ENCODE measurements at regions not wholly inside any gene's neighbourhood (a gene's known extent, or its start where the extent isn't known, plus 50 kb on each side); places are given as distances from the start of the nearest gene placed in this dataset.

DNA sequence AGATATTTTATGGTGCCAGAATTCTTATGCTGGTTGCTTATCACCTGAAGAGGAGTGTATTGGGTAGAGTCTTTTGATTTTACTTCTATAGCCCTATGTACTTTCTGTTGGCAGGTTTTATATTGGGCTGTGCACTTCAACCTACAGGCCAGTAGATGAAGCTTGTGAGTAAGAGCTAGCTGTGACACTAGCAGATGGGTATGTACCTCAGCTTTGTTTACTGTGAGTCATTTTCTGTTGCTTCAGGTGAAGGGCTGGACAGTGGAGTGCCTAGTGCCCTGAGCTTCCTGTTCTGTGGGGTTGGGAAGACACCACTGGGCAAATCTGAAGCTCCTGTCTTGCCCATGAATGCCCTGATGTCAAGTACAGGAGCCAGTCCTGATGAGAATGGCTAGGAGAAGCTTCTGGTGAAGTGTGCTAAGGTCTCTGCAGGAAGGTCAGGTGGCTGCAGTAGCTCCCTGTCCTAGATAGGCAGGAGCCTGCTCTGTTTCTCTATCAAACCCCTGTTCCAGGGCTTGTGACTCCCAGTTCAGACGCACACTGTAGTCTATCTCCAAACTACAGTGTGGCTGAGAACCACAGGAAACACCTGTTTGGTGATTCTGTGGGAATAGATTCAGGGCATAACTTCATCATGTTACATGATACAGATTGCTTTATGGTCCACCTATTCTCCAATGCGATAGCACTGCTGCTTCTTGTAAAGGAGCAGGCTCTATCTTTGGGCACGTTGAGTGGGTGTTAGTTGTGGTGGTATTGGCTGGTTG is 755.7 kb downstream of the KCNA4 start:
- H3K9me3 ChIP-seq (ENCODE audit: control extremely low read depth in 1 of 3, control insufficient read depth in 2 of 3, insufficient read depth in 1 of 3, low read length in 2 of 3): peaks cover 0 to 4% (median 0%) of the 10 kb centered on the region in 3 donors
- no peaks in the 10 kb centered on the region for H3K27me3 ChIP-seq (replicated peaks in 1 of 4; ENCODE audit: control extremely low read depth in 1 of 4, control insufficient read depth in 3 of 4, insufficient read depth in 4 of 4, low read length in 3 of 4)
- H3K9me3 Mint-ChIP-seq (ENCODE audit: insufficient read depth): peaks cover 14% of the 10 kb centered on the region
- H3K27ac Mint-ChIP-seq: no peak overlapping the region
- ATAC-seq (ENCODE audit: low read depth): no peak
- CTCF ChIA-PET: no interaction called here
- no peak overlapping the region for H2AFZ ChIP-seq (ENCODE audit: insufficient read depth, low read depth, low read length, poor library complexity, severe bottlenecking)
- H3K4me3 Mint-ChIP-seq: no peak overlapping the region
- POLR2A ChIA-PET: no interaction called here
- no peaks in the 10 kb centered on the region for H3K27me3 Mint-ChIP-seq
- no peak for DNase-seq
- no peaks in the 10 kb centered on the region for H4K20me1 ChIP-seq (ENCODE audit: control insufficient read depth, insufficient read depth, low read length, poor library complexity, severe bottlenecking)
- no peaks in the 10 kb centered on the region for H3K36me3 ChIP-seq (replicated peaks in 1 of 2; ENCODE audit: control extremely low read depth in 1 of 2, control insufficient read depth in 1 of 2, extremely low read depth in 1 of 2, insufficient read depth in 2 of 2, low read length in 1 of 2)
- H3K4me2 ChIP-seq (replicated peaks; ENCODE audit: low read depth, low read length, poor library complexity, severe bottlenecking): no peak overlapping the region
- no peaks in the 10 kb centered on the region for H3K4me1 ChIP-seq (ENCODE audit: control insufficient read depth in 2 of 2, insufficient read depth in 2 of 2, low read length in 2 of 2)
- no peak overlapping the region for H3K27ac ChIP-seq (ENCODE audit: low read length in 2 of 2)
- H3K4me3 ChIP-seq (ENCODE audit: control extremely low read depth in 1 of 5, extremely low read depth in 1 of 5, insufficient read depth in 1 of 5, low read depth in 2 of 5, low read length in 4 of 5): no peak overlapping the region
- no peaks in the 10 kb centered on the region for H3K79me2 ChIP-seq (ENCODE audit: control insufficient read depth, insufficient read depth, low read length)
- no peak for TF ChIP-seq EZH2 (IDR thresholded peaks at IDR 0.05; ENCODE audit: borderline replicate concordance, insufficient read depth, low read depth, low read length, poor library complexity, severe bottlenecking)
- TF ChIP-seq, protein P1, sequence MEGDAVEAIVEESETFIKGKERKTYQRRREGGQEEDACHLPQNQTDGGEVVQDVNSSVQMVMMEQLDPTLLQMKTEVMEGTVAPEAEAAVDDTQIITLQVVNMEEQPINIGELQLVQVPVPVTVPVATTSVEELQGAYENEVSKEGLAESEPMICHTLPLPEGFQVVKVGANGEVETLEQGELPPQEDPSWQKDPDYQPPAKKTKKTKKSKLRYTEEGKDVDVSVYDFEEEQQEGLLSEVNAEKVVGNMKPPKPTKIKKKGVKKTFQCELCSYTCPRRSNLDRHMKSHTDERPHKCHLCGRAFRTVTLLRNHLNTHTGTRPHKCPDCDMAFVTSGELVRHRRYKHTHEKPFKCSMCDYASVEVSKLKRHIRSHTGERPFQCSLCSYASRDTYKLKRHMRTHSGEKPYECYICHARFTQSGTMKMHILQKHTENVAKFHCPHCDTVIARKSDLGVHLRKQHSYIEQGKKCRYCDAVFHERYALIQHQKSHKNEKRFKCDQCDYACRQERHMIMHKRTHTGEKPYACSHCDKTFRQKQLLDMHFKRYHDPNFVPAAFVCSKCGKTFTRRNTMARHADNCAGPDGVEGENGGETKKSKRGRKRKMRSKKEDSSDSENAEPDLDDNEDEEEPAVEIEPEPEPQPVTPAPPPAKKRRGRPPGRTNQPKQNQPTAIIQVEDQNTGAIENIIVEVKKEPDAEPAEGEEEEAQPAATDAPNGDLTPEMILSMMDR (IDR thresholded peaks at IDR 0.05): no peak
- no peak overlapping the region for H3K9ac ChIP-seq (ENCODE audit: low read length)
- H3K4me1 Mint-ChIP-seq: no peaks in the 10 kb centered on the region
- WGBS (ENCODE audit: insufficient coverage): 57% methylated on average over 1 of the region's 3 CpGs
- intact Hi-C loops (cut with micrococcal nuclease): no loop called here

GRCh38 chr11:29258411-29258810 is 758.4 kb downstream of the KCNA4 start:
- Histone ChIP-seq H3K27ac (ENCODE audit: low read length in 2 of 2) (no peak overlapping the region), H3K4me2 (replicated peaks; ENCODE audit: low read depth, low read length, poor library complexity, severe bottlenecking) (no peak overlapping the region), H3K36me3 (replicated peaks in 1 of 2; ENCODE audit: control extremely low read depth in 1 of 2, control insufficient read depth in 1 of 2, extremely low read depth in 1 of 2, insufficient read depth in 2 of 2, low read length in 1 of 2) (no peaks in the 10 kb centered on the region), H3K79me2 (ENCODE audit: control insufficient read depth, insufficient read depth, low read length) (no peaks in the 10 kb centered on the region), H3K4me1 (ENCODE audit: control insufficient read depth in 2 of 2, insufficient read depth in 2 of 2, low read length in 2 of 2) (no peaks in the 10 kb centered on the region), H3K9ac (ENCODE audit: low read length) (no peak overlapping the region), H4K20me1 (ENCODE audit: control insufficient read depth, insufficient read depth, low read length, poor library complexity, severe bottlenecking) (no peaks in the 10 kb centered on the region), H3K27me3 (replicated peaks in 1 of 4; ENCODE audit: control extremely low read depth in 1 of 4, control insufficient read depth in 3 of 4, insufficient read depth in 4 of 4, low read length in 3 of 4) (no peaks in the 10 kb centered on the region), H3K4me3 (ENCODE audit: control extremely low read depth in 1 of 5, extremely low read depth in 1 of 5, insufficient read depth in 1 of 5, low read depth in 2 of 5, low read length in 4 of 5) (no peak overlapping the region), H2AFZ (ENCODE audit: insufficient read depth, low read depth, low read length, poor library complexity, severe bottlenecking) (no peak overlapping the region), H3K9me3 (ENCODE audit: control extremely low read depth in 1 of 3, control insufficient read depth in 2 of 3, insufficient read depth in 1 of 3, low read length in 2 of 3) (peaks cover 0 to 4% (median 0%) of the 10 kb centered on the region in 3 donors)
- no peaks in the 10 kb centered on the region for H3K27me3 Mint-ChIP-seq
- ATAC-seq (ENCODE audit: low read depth): no peak
- POLR2A ChIA-PET: no interaction called here
- intact Hi-C loops (cut with micrococcal nuclease): no loop called here
- WGBS (ENCODE audit: insufficient coverage): 67% methylated on average over 3 of the region's 3 CpGs
- H3K4me1 Mint-ChIP-seq: no peaks in the 10 kb centered on the region
- TF ChIP-seq EZH2 (IDR thresholded peaks at IDR 0.05; ENCODE audit: borderline replicate concordance, insufficient read depth, low read depth, low read length, poor library complexity, severe bottlenecking): no peak
- TF ChIP-seq, protein P1 (IDR thresholded peaks at IDR 0.05): no peak
- no peak overlapping the region for H3K27ac Mint-ChIP-seq
- no peak overlapping the region for H3K4me3 Mint-ChIP-seq
- no peak for DNase-seq
- CTCF ChIA-PET: no interaction called here
- peaks cover 15% of the 10 kb centered on the region for H3K9me3 Mint-ChIP-seq (ENCODE audit: insufficient read depth)

Measured in B cell (primary cell).